ENCODE measurements at regions not wholly inside any gene's neighbourhood (a gene's known extent, or its start where the extent isn't known, plus 50 kb on each side); places are given as distances from the start of the nearest gene placed in this dataset.

GRCh38 chr1:38536089-38536488 lies 323.5 kb downstream of the RRAGC start:
- TF ChIP-seq, protein P1, sequence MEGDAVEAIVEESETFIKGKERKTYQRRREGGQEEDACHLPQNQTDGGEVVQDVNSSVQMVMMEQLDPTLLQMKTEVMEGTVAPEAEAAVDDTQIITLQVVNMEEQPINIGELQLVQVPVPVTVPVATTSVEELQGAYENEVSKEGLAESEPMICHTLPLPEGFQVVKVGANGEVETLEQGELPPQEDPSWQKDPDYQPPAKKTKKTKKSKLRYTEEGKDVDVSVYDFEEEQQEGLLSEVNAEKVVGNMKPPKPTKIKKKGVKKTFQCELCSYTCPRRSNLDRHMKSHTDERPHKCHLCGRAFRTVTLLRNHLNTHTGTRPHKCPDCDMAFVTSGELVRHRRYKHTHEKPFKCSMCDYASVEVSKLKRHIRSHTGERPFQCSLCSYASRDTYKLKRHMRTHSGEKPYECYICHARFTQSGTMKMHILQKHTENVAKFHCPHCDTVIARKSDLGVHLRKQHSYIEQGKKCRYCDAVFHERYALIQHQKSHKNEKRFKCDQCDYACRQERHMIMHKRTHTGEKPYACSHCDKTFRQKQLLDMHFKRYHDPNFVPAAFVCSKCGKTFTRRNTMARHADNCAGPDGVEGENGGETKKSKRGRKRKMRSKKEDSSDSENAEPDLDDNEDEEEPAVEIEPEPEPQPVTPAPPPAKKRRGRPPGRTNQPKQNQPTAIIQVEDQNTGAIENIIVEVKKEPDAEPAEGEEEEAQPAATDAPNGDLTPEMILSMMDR (IDR thresholded peaks at IDR 0.05): no peak
- TF ChIP-seq POLR2A (IDR thresholded peaks at IDR 0.05): no peak

All from adrenal gland (tissue), 5 donors.